PC-3 (cell line): ENCODE measurements at regions not wholly inside any gene's neighbourhood (a gene's known extent, or its start where the extent isn't known, plus 50 kb on each side); places are given as distances from the start of the nearest gene placed in this dataset.

Experiments used
- ATAC-seq: fragments of 200-7000 bp; cut with Tn5 transposase; 2 replicates; pipeline ENCODE4 v1.9.1; 2020; ENCODE audit warnings: mild to moderate bottlenecking, moderate library complexity
- BruUV-seq: library from RNA; stranded (reverse); fragments of 400-500 nt; replicated peaks from 2 replicates; lab custom pipeline; 2021; lab: Mats Ljungman, UMichigan
- CTCF ChIA-PET: fragments of 300-600 bp; sonication (Branson Sonifier 250); formaldehyde crosslinking; loops from one replicate; lab custom pipeline; 2022; ENCODE audit warnings: antibody characterized with exemption; lab: Charles Lee
- POLR2A ChIA-PET: fragments of 300-600 bp; sonication (Branson Sonifier 250); formaldehyde crosslinking; loops from one replicate; lab custom pipeline; 2022; ENCODE audit warnings: antibody characterized with exemption; ENCODE audit not compliant: unreplicated experiment; lab: Charles Lee
- DNase-seq: peaks from one replicate; pipeline ENCODE4 v3.0.0-alpha.2; 2015
- H2AFZ ChIP-seq: fragments of 300-600 bp; sonication (generic); 2 replicates; pipeline ENCODE4 v1.6.0; 2016; ENCODE audit warnings: antibody characterized with exemption, low read length
- H3F3A ChIP-seq: fragments of 300-600 bp; sonication (generic); one replicate; pipeline ENCODE4 v1.6.0; 2017; ENCODE audit warnings: antibody characterized with exemption, low read length, control low read depth, mild to moderate bottlenecking; ENCODE audit not compliant: unreplicated experiment
- H3K27ac ChIP-seq: fragments of 300-600 bp; sonication (generic); 2 replicates; pipeline ENCODE4 v1.5.1; 2016; ENCODE audit warnings: mild to moderate bottlenecking, low read length
- H3K27me3 ChIP-seq: fragments of 300-600 bp; sonication (generic); 2 replicates; pipeline ENCODE4 v1.6.1; 2016; ENCODE audit warnings: low read length, mixed read lengths
- H3K36me3 ChIP-seq: fragments of 300-600 bp; sonication (generic); 2 replicates; pipeline ENCODE4 v1.6.1; 2016; ENCODE audit warnings: low read depth, mixed run types, low read length, mixed read lengths
- H3K4me1 ChIP-seq: fragments of 300-600 bp; sonication (generic); 2 replicates; pipeline ENCODE4 v1.5.1; 2016; ENCODE audit warnings: low read length; ENCODE audit not compliant: insufficient read depth
- H3K4me2 ChIP-seq: fragments of 300-600 bp; sonication (generic); 2 replicates; pipeline ENCODE4 v1.6.0; 2016; ENCODE audit warnings: low read length
- H3K4me3 ChIP-seq: fragments of 300-600 bp; sonication (generic); 2 replicates; pipeline ENCODE4 v1.5.1; 2016; ENCODE audit warnings: mild to moderate bottlenecking, low read length, mixed read lengths
- H3K79me2 ChIP-seq: fragments of 300-600 bp; sonication (generic); 2 replicates; pipeline ENCODE4 v1.6.1; 2017; ENCODE audit warnings: low read length, mixed read lengths
- H3K9ac ChIP-seq: fragments of 300-600 bp; sonication (generic); 2 replicates; pipeline ENCODE4 v1.6.0; 2016; ENCODE audit warnings: mild to moderate bottlenecking, low read length
- H3K9me2 ChIP-seq: fragments of 300-600 bp; sonication (generic); replicated peaks from 2 replicates; pipeline ENCODE4 v1.6.1; 2016; ENCODE audit warnings: mixed run types, low read length, mixed read lengths
- H3K9me3 ChIP-seq: fragments of 300-600 bp; sonication (generic); 2 replicates; pipeline ENCODE4 v1.6.1; 2016; ENCODE audit warnings: low read length, mixed read lengths
- H4K20me1 ChIP-seq: fragments of 300-600 bp; sonication (generic); 2 replicates; pipeline ENCODE4 v1.6.1; 2016; ENCODE audit warnings: low read length, mixed read lengths
- CTCF ChIP-seq: fragments of 300-600 bp; sonication (generic); conservative IDR thresholded peaks from 2 replicates; pipeline ENCODE4 v1.5.1; 2017; ENCODE audit warnings: antibody characterized with exemption, low read depth, mild to moderate bottlenecking, low read length
- EZH2 ChIP-seq: fragments of 300-600 bp; sonication (generic); IDR thresholded peaks from one replicate; pipeline ENCODE4 v1.6.1; 2017; ENCODE audit warnings: antibody characterized with exemption, mild to moderate bottlenecking, low read length; ENCODE audit not compliant: unreplicated experiment
- EZH2phosphoT487 ChIP-seq: fragments of 300-600 bp; sonication (generic); IDR thresholded peaks from 2 replicates; pipeline ENCODE4 v1.6.1; 2018; ENCODE audit warnings: mild to moderate bottlenecking, antibody characterized with exemption, low read length, borderline replicate concordance
- intact Hi-C: fragments of 100-400 bp; cut with micrococcal nuclease; formaldehyde crosslinking; loops from 2 replicates; pipeline ENCODE4 v1.9.0; 2023

- H2AFZ ChIP-seq = no peak overlapping the region
- no peak overlapping the region for H3K4me3 ChIP-seq
- H3K79me2 ChIP-seq = no peaks in the 10 kb centered on the region
- no peaks in the 10 kb centered on the region for H3K9me2 ChIP-seq
- H3K4me2 ChIP-seq = no peak overlapping the region
- no peaks in the 10 kb centered on the region for H3K27me3 ChIP-seq
- intact Hi-C loops = no loop called here
- H3K36me3 ChIP-seq = no peaks in the 10 kb centered on the region
- no peaks in the 10 kb centered on the region for H3F3A ChIP-seq
- no peaks in the 10 kb centered on the region for H4K20me1 ChIP-seq
- TF ChIP-seq EZH2 (no peak), CTCF (0 out of 2 replicates have a peak, but pooled peaks have one; percentile 19)
- ChIA-PET CTCF (interaction anchor here (0.6 kb wide), 1 partner anchor 173 kb away, joined by 3 read pairs; no protein-coding TSS in a partner anchor), POLR2A (no interaction called here)
- BruUV-seq = no TSS peak
- DNase-seq (peak; percentile 16), ATAC-seq (no peak)
- H3K9me3 ChIP-seq = no peaks in the 10 kb centered on the region
- no peak overlapping the region for H3K9ac ChIP-seq
- no peak overlapping the region for H3K27ac ChIP-seq
- no peaks in the 10 kb centered on the region for H3K4me1 ChIP-seq
Observed at GRCh38 chr1:94698759-94699502, 121.2 kb upstream of the SLC44A3 start.

- no peak for TF ChIP-seq EZH2
- TF ChIP-seq EZH2phosphoT487 = no peak
- no peak for TF ChIP-seq CTCF
- no peak overlapping the region for H3K9ac ChIP-seq
- DNase-seq (no peak), ATAC-seq (no peak)
- no peak overlapping the region for H2AFZ ChIP-seq
- BruUV-seq = no TSS peak
- no peak overlapping the region for H3K4me2 ChIP-seq
- H3F3A ChIP-seq = no peaks in the 10 kb centered on the region
- no peaks in the 10 kb centered on the region for H3K4me1 ChIP-seq
- H3K27ac ChIP-seq = no peak overlapping the region
- no peaks in the 10 kb centered on the region for H3K79me2 ChIP-seq
- POLR2A ChIA-PET = no interaction called here
- H3K4me3 ChIP-seq = no peak overlapping the region
- no peaks in the 10 kb centered on the region for H3K9me3 ChIP-seq
- intact Hi-C loops = no loop called here
- no peaks in the 10 kb centered on the region for H3K36me3 ChIP-seq
- no peaks in the 10 kb centered on the region for H3K27me3 ChIP-seq
- 0 out of 2 replicates have a peak, but pooled peaks cover 1% of the 10 kb centered on the region for H3K9me2 ChIP-seq
- no peaks in the 10 kb centered on the region for H4K20me1 ChIP-seq
- CTCF ChIA-PET = interaction anchor here (0.6 kb wide), 1 partner anchor 172 kb away, joined by 3 read pairs; no protein-coding TSS in a partner anchor
Observed at GRCh38 chr1:94698356-94698755, 121.8 kb upstream of the SLC44A3 start.

GRCh38 chr1:94697839-94698238 is 122.3 kb upstream of the SLC44A3 start:
- TF ChIP-seq EZH2phosphoT487 (no peak), CTCF (no peak), EZH2 (no peak)
- Histone ChIP-seq H3K79me2 (no peaks in the 10 kb centered on the region), H3K36me3 (no peaks in the 10 kb centered on the region), H3K4me3 (no peak overlapping the region), H2AFZ (no peak overlapping the region), H3K4me1 (no peaks in the 10 kb centered on the region), H3K9me2 (0 out of 2 replicates have a peak, but pooled peaks cover 4% of the 10 kb centered on the region), H3F3A (no peaks in the 10 kb centered on the region), H3K27me3 (no peaks in the 10 kb centered on the region), H3K4me2 (no peak overlapping the region), H4K20me1 (no peaks in the 10 kb centered on the region), H3K9me3 (no peaks in the 10 kb centered on the region), H3K9ac (no peak overlapping the region), H3K27ac (no peak overlapping the region)
- DNase-seq = no peak
- POLR2A ChIA-PET = no interaction called here
- intact Hi-C loops = no loop called here
- ATAC-seq = no peak
- no TSS peak for BruUV-seq
- CTCF ChIA-PET = no interaction called here
